Peyer's patch (tissue), 4 donors: ENCODE measurements at regions not wholly inside any gene's neighbourhood (a gene's known extent, or its start where the extent isn't known, plus 50 kb on each side); places are given as distances from the start of the nearest gene placed in this dataset.

Experiments
- POLR2A ChIP-seq, 2 donors: fragments of 450-650 bp; IDR thresholded peaks; one replicate each; pipeline ENCODE4 v1.5.1; 2017; ENCODE audit warnings: antibody characterized with exemption in 2 of 2, mild to moderate bottlenecking in 2 of 2, moderate library complexity in 2 of 2
- TF ChIP-seq, protein P1 (sequence below), 6 experiments: fragments of 450-650 bp in 4 of 6; fragments of 200-600 bp in 2 of 6; sonication (generic) in 1 of 6; IDR thresholded peaks; one replicate each; pipeline ENCODE4 v1.5.1; 2017 to 2019; ENCODE audit warnings: antibody characterized with exemption in 6 of 6, mild to moderate bottlenecking in 3 of 6, moderate library complexity in 1 of 6

GRCh38 chr9:7676609-7677156 is 122.9 kb downstream of the DMAC1 start:
- TF ChIP-seq, protein P1, sequence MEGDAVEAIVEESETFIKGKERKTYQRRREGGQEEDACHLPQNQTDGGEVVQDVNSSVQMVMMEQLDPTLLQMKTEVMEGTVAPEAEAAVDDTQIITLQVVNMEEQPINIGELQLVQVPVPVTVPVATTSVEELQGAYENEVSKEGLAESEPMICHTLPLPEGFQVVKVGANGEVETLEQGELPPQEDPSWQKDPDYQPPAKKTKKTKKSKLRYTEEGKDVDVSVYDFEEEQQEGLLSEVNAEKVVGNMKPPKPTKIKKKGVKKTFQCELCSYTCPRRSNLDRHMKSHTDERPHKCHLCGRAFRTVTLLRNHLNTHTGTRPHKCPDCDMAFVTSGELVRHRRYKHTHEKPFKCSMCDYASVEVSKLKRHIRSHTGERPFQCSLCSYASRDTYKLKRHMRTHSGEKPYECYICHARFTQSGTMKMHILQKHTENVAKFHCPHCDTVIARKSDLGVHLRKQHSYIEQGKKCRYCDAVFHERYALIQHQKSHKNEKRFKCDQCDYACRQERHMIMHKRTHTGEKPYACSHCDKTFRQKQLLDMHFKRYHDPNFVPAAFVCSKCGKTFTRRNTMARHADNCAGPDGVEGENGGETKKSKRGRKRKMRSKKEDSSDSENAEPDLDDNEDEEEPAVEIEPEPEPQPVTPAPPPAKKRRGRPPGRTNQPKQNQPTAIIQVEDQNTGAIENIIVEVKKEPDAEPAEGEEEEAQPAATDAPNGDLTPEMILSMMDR (IDR thresholded peaks at IDR 0.05) = no peak
- TF ChIP-seq POLR2A (IDR thresholded peaks at IDR 0.05) = no peak
